ENCODE measurements at regions not wholly inside any gene's neighbourhood (a gene's known extent, or its start where the extent isn't known, plus 50 kb on each side); places are given as distances from the start of the nearest gene placed in this dataset.

GRCh38 chr1:22256213-22256512 is 113.3 kb upstream of the WNT4 start:
- Mint-ChIP-seq H3K4me3 (no peak overlapping the region), H3K27me3 (no peaks in the 10 kb centered on the region), H3K27ac (peak overlapping the region; percentile 52), H3K36me3 (no peaks in the 10 kb centered on the region), H3K4me1 (ENCODE audit: unreplicated experiment) (peaks cover 59% of the 10 kb centered on the region), H3K9me3 (no peaks in the 10 kb centered on the region)
- no peak for TF ChIP-seq CTCF (conservative IDR thresholded peaks at IDR 0.05)
- DNase-seq (ENCODE audit: extremely low spot score, unreplicated experiment), result no peak

GRCh38 chr1:22257290-22258275 is 114.7 kb upstream of the WNT4 start:
- no peaks in the 10 kb centered on the region for H3K9me3 Mint-ChIP-seq
- peaks cover 49% of the 10 kb centered on the region for H3K4me1 Mint-ChIP-seq (ENCODE audit: unreplicated experiment)
- no peak overlapping the region for H3K27ac Mint-ChIP-seq
- no peak overlapping the region for H3K4me3 Mint-ChIP-seq
- no peaks in the 10 kb centered on the region for H3K36me3 Mint-ChIP-seq
- no peak for DNase-seq (ENCODE audit: extremely low spot score, unreplicated experiment)
- TF ChIP-seq CTCF (conservative IDR thresholded peaks at IDR 0.05), result no peak
- no peaks in the 10 kb centered on the region for H3K27me3 Mint-ChIP-seq

DNA sequence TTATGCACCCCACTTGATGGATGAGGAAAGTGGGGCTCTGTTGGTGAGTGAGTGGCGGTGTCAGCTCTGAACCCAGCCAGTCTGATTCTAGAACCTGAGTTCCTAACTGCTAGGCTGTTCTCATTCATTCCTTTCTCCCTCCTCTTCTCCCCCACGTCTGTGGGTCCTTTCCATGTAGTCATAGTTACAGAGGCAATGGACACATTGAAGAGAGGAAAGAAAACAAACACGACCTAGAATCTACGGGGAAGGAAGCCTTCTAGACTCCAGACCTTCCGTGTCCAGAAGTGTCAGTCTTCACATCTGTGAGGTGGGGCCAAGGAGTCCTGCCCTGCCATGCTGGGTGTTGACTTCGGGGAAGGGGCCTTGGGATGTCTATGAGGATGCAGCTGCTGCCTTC is 115.8 kb upstream of the WNT4 start:
- peak overlapping the region; percentile 9 for H3K27ac Mint-ChIP-seq
- H3K4me3 Mint-ChIP-seq, result no peak overlapping the region
- no peaks in the 10 kb centered on the region for H3K27me3 Mint-ChIP-seq
- TF ChIP-seq CTCF (conservative IDR thresholded peaks at IDR 0.05), result no peak
- no peaks in the 10 kb centered on the region for H3K36me3 Mint-ChIP-seq
- H3K4me1 Mint-ChIP-seq (ENCODE audit: unreplicated experiment), result peaks cover 39% of the 10 kb centered on the region
- DNase-seq (ENCODE audit: extremely low spot score, unreplicated experiment), result no peak
- no peaks in the 10 kb centered on the region for H3K9me3 Mint-ChIP-seq

GRCh38 chr1:22259551-22260282 is 116.8 kb upstream of the WNT4 start:
- Mint-ChIP-seq H3K27me3 (no peaks in the 10 kb centered on the region), H3K4me3 (no peak overlapping the region), H3K27ac (peak overlapping the region; percentile 9), H3K4me1 (ENCODE audit: unreplicated experiment) (peaks cover 39% of the 10 kb centered on the region), H3K9me3 (no peaks in the 10 kb centered on the region), H3K36me3 (no peaks in the 10 kb centered on the region)
- TF ChIP-seq CTCF (conservative IDR thresholded peaks at IDR 0.05), result no peak
- no peak for DNase-seq (ENCODE audit: extremely low spot score, unreplicated experiment)

DNA sequence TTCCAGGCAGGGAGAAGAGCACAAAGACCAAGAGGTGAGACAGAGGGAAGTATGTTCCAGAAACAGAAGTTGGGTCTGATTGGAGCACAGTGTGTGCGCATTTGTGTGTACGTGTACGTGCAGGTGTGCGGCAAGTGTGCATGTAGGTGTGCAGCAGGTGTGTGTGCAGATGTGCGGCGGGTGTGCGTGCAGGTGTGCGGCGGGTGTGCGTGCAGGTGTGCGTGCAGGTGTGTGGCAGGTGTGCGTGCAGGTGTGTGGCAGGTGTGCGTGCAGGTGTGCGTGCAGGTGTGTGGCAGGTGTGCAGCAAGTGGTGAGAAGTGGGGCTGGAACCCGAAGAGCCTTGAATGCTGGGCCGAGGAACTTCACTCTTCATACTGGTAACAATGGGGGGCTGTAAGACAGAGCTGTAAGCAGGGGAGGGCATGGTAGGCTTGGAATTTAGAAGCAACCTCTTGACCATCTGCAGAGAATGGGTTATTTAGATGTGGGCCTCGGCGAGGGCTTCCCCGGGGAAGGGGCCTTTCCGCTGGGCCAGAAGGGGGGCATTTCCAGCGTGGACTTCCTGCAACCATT is 118.0 kb upstream of the WNT4 start:
- Mint-ChIP-seq H3K27ac (no peak overlapping the region), H3K4me1 (ENCODE audit: unreplicated experiment) (peaks cover 45% of the 10 kb centered on the region)
- TF ChIP-seq CTCF (conservative IDR thresholded peaks at IDR 0.05), result no peak

More for the DNA sequence above, 118.0 kb upstream of the WNT4 start:
- H3K4me3 Mint-ChIP-seq, result no peak overlapping the region
- no peaks in the 10 kb centered on the region for H3K27me3 Mint-ChIP-seq
- H3K9me3 Mint-ChIP-seq, result no peaks in the 10 kb centered on the region
- no peak for DNase-seq (ENCODE audit: extremely low spot score, unreplicated experiment)
- no peaks in the 10 kb centered on the region for H3K36me3 Mint-ChIP-seq
